C4-2B (cell line): ENCODE measurements at regions not wholly inside any gene's neighbourhood (a gene's known extent, or its start where the extent isn't known, plus 50 kb on each side); places are given as distances from the start of the nearest gene placed in this dataset.

Experiments
- ZFX ChIP-seq: fragments of 450-650 bp; IDR thresholded peaks from 2 replicates; pipeline ENCODE4 v1.6.1; 2017
- TF ChIP-seq, protein P1 (sequence below): fragments of 450-650 bp; conservative IDR thresholded peaks from 2 replicates; pipeline ENCODE4 v1.5.1; 2017; ENCODE audit warnings: mild to moderate bottlenecking

DNA sequence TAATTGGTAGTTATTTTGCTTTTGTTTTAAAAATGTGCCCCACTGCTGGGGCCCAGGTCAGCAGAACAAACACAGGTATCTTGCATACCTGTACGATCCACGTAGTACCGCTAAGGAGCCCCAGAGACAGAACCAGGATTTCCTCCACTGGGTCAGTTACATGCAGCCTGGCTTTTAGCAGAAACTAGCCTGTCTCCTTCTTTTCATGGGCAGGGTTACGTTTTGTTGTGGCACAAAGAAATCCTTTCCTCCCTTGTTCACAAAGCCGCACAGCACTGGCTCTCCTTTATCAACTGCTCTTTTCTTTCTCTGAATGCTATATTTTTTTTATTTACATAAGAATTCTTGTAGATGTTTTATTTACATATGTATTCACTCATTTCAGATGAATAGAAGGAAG lies 190.3 kb upstream of the POU3F2 start:
- TF ChIP-seq, protein P1, sequence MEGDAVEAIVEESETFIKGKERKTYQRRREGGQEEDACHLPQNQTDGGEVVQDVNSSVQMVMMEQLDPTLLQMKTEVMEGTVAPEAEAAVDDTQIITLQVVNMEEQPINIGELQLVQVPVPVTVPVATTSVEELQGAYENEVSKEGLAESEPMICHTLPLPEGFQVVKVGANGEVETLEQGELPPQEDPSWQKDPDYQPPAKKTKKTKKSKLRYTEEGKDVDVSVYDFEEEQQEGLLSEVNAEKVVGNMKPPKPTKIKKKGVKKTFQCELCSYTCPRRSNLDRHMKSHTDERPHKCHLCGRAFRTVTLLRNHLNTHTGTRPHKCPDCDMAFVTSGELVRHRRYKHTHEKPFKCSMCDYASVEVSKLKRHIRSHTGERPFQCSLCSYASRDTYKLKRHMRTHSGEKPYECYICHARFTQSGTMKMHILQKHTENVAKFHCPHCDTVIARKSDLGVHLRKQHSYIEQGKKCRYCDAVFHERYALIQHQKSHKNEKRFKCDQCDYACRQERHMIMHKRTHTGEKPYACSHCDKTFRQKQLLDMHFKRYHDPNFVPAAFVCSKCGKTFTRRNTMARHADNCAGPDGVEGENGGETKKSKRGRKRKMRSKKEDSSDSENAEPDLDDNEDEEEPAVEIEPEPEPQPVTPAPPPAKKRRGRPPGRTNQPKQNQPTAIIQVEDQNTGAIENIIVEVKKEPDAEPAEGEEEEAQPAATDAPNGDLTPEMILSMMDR = no peak
- no peak for TF ChIP-seq ZFX
